GM19395 (cell line): ENCODE measurements at regions not wholly inside any gene's neighbourhood (a gene's known extent, or its start where the extent isn't known, plus 50 kb on each side); places are given as distances from the start of the nearest gene placed in this dataset.

Experiments
- ATAC-seq: cut with Tn5 transposase; IDR thresholded peaks from one replicate; pipeline ENCODE4 v1.9.1; 2021; ENCODE audit warnings: mild to moderate bottlenecking, moderate library complexity; ENCODE audit not compliant: unreplicated experiment

DNA sequence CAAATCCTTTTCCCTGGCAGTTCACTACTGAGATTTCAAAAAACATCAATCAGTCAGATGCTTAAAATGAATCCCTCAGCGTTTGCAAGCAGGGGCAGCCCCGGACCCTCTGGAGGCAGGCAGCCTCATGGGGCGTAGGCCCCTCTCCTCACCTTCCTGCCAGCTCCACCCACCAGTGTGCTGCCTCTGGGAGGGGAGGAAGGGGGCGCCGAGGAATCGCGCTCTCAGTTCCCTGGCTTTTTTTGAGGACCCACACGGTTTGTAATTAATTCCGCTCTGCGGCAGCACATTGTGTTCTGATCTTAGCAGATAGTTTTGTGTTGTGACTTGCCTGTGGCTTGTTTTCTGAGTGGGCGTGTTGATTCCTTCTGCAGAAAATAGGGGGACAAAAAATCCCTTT, 159.9 kb downstream of the KLF13 start:
- ATAC-seq, result no peak

DNA sequence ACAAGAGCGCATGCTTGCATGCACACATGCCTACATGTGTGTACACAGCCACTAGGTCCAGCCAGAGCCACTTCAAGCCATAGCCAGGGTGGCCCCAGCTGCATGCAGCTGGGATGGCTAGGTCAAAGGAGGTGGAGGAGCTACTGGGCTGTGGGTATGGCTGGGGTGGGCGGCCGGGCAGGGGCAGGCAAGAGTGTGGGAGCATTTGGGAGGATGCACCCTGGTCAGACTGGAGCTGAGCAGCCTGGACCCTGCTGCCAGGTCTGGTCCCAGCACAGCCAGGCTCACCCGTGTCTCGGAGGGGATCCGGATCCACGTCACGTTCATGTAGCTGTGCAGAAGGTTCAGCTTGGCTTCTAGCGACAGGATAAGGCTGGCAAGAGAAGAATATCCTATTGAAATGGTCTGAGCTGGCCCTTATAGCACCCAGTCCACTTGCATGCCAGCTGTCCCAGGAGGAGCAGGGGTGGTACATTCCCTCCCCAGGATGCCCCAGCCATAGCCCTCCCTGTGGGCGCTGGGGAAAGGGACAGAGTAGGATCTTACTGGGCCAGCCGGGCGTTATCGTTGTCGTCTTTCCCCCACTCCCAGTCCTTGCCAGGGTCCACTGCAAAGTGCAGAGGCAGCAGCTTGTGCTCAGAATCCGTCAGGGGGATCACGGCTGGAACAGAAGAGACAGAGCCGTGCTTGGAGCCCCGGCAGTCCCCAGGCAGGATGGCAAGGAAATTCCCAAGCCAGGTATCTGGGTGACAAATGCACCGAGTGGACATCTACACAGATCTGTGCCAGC, 160.5 kb downstream of the KLF13 start:
- no peak for ATAC-seq

GRCh38 chr15:31487811-31488436, 161.3 kb downstream of the KLF13 start:
- ATAC-seq, result no peak

DNA sequence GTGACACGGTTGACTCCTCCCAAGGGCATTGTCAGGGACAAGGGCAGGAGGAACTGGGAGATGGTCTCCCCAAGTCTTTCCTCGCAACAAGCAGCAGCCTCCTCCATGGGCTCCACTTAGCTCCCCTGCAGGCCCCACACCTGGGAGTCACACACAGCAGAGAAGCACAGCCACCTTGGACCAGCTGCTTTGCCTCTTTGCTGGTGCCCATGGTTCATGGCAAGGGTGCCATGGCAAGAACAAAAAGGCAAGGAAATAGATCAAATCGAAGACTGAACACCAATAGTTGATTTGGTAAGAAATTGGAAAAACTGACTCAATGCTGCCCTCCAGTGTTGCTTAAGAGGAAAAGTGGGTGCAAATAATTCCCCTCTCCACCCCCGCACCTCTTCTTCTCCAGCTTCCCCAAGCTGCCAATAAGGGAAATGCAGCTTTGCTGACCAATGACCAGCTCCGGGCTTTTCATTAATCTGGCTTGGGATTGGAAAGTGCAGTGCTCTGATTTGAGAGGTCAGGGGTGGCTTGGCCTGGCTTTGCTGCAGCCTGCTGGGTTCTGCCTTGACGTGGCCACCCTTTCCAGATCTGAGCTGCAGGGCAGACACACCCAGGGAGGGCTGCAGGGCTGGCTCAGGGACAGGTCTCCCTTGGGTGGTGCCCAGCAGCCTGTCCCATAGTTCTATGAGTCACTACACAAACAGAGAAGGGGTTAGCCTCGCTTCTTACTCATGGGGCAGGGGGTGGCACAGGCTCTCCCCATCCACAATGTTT, 162.0 kb downstream of the KLF13 start:
- no peak for ATAC-seq

DNA sequence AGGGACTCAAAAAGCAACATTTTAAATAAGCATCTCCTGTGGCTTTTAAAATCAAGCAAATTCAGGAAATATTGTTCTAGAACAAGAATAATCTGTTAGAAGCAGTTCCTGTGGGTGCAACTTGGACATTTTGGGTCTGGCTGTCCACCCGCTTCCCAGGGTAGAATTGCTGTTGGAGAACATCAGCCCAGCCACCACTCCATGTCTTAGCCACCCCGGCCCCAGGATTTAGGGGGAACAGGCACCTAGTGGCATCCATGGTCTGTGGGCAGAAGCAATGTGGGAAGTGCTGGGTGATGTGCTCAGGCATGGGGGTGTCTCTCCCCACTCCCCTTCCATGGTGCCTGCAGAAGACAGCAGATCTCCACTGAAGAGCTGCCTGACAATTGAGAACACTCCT, 162.6 kb downstream of the KLF13 start:
- no peak for ATAC-seq

DNA sequence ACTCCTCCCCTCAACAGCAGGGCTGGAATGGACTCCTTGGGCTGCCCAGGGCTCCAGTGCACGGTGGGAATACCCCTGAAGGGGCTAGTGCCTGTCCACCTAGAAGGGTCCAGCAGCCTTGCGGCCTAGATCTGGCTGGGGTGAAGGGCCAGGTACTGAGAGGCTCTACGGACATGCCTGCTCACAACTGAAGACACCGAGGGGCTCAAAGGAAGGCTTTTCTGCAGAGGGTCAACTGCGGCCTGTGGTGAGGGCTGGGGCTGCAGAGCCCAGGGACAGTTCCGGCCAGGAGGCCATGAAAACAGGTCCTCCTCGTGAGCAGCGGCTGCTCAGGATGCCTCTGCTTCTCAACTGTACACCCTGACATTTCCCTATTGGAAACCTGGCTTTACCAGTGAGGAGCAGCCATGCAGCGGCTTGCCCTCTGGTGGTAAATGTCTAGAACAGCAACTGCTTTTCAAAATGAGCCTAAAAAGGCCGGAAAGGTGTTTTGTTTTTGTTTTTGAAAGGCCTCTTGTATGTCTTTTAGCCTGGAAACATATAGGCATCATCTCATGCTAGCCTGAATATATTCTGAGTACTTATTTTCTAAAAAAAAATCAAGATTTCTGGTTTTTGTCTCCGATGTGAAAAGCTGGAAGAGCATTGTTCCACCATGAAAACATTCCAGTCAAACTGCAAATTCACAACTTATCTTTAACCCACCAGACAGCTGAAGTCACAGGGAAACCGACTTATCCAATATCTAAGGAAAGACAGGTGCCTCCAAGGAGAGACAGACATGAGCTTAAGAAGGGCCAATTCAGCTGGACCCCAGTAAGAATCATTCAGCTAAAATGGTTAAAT, 163.4 kb downstream of the KLF13 start:
- no peak for ATAC-seq

- no peak for ATAC-seq
Observed at GRCh38 chr15:31494786-31495185, 168.2 kb downstream of the KLF13 start.

DNA sequence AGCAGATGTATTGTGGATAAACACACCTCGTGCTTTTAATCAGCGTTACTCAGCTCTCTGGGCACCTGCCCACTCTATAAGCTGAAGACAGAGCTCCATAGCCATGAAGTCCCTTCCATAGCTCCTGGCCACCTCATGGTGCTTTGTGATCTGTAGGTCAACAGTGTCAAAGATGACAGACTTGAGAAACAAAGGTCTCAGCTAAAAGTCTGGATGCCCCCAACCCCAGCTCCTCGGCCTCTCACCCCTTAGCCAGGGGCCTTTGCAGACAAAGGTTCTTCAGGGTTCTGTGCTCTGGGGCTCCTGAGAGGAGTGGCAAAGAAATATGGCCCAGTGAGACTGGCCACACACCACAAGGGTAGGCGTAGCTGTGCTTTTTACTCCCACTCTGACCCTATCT, 168.6 kb downstream of the KLF13 start:
- no peak for ATAC-seq

GRCh38 chr15:31497838-31498237, 171.2 kb downstream of the KLF13 start:
- ATAC-seq, result no peak

DNA sequence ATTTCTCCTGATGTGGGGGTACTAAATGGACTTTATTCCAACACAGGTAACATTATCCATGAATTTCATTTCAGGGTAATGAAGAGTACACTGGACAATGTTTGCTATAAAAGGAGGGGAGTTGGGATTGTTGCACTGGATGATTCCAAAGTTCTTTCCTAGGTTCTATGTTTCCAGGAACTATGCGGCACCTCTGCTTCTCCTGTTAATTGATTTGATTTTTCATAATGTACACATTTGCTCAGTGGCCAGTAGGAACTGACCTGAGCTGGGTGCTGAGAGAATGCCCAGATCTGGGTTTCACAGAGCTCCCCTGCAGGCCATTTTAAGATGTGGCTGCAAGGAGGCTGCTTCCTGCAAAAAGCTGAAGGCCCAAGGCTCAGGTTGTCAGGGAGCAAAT, 171.7 kb downstream of the KLF13 start:
- no peak for ATAC-seq

DNA sequence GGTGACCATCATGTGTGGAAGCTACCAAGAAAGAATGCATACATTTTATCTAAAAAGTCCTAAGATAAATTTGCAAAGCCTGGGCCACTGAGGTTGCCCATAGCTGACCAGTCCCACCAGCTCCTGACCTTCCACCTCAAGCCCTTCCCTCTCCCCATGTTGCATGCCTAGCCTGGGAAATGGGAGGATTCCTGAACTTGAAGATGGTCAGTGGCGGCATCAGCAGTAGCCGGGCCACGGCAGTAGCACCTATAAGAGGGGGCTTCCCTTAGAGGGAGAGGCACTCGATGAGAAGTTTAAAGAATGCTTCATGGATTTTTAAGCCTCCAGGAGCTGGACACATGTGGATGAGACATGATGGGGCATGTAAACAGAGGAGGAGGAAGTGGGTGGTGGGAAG, 172.1 kb downstream of the KLF13 start:
- no peak for ATAC-seq

- ATAC-seq, result no peak
Observed at GRCh38 chr15:31499236-31499952, 172.8 kb downstream of the KLF13 start.

DNA sequence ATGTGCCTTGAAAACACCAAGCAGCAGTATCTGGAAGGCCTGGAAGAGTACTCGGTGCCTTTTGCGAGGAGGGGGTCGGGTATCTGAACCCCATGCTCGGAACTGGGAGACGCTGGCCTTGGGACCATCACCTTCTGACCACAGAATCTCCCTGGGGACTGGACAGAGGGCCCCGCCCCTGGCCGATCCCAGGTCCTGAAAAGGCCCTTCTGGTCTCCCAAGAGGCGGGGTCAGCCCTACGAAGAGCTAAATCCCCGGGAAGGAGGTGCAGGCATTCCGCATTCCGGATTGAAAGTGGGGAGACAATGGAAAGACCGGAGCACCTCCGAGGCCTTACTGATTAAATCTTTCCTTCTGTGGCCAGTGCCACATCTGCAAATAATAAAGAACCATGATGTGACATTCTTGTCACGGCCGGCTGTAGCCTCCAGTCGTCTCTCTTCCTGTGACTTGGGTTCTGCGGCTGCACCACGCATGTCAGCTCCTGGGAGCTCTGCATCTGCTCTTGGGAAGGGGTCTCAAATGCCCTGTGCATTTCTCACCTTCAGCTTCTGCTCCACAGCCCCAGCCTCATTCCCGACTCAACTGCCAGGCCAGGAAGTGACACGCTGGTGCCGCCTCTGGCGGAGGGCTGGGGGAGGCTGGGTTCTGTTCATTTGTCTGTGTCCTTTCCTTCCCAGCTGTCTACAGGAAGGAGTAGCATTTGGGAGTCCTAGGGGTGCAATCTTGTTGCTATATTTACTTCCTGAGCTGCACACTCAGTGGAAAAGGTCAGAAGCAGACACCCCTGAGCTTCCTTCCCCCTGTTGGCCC, 173.5 kb downstream of the KLF13 start:
- ATAC-seq, result no peak

GRCh38 chr15:31500766-31501449, 174.3 kb downstream of the KLF13 start:
- ATAC-seq, result no peak

- no peak for ATAC-seq
Observed at GRCh38 chr15:31501536-31502157, 175.0 kb downstream of the KLF13 start.

GRCh38 chr15:31502541-31503229, 176.1 kb downstream of the KLF13 start:
- no peak for ATAC-seq

- no peak for ATAC-seq
Observed at GRCh38 chr15:31503256-31503655, 176.6 kb downstream of the KLF13 start.
